ENCODE measurements at regions not wholly inside any gene's neighbourhood (a gene's known extent, or its start where the extent isn't known, plus 50 kb on each side); places are given as distances from the start of the nearest gene placed in this dataset.
"Not testable (repeated sequence)": the region's sequence is repeated elsewhere in the genome, so short reads cannot be mapped to it uniquely, and the experiment has no call there.

- peaks cover 57% of the 10 kb centered on the region for H3K27me3 Mint-ChIP-seq
- no peaks in the 10 kb centered on the region for H3K9me3 Mint-ChIP-seq
- H3K4me3 Mint-ChIP-seq = no peak overlapping the region
- H3K36me3 Mint-ChIP-seq = peaks cover 9% of the 10 kb centered on the region
- H3K4me1 Mint-ChIP-seq = peaks cover 61% of the 10 kb centered on the region
- no peak for DNase-seq
- H3K27ac Mint-ChIP-seq = no peak overlapping the region
- CTCF ChIA-PET = interaction anchor here (1.7 kb wide), 1 partner anchor 53 kb away, joined by 5 read pairs; no protein-coding TSS in a partner anchor
Observed at GRCh38 chr3:124635169-124635539, 95.1 kb upstream of the UMPS start.

- H3K4me1 Mint-ChIP-seq = peaks cover 72% of the 10 kb centered on the region
- no peaks in the 10 kb centered on the region for H3K9me3 Mint-ChIP-seq
- H3K27me3 Mint-ChIP-seq = peaks cover 49% of the 10 kb centered on the region
- CTCF ChIA-PET = interaction anchor here (1.3 to 1.7 kb wide), 2 partner anchors 19 to 52 kb away, joined by 3 to 5 read pairs; no protein-coding TSS in a partner anchor
- H3K27ac Mint-ChIP-seq = no peak overlapping the region
- DNase-seq = no peak
- H3K4me3 Mint-ChIP-seq = no peak overlapping the region
- H3K36me3 Mint-ChIP-seq = peaks cover 9% of the 10 kb centered on the region
Observed at GRCh38 chr3:124636101-124636862, 94.0 kb upstream of the UMPS start.

- Mint-ChIP-seq H3K4me3 (no peak overlapping the region), H3K36me3 (peaks cover 9% of the 10 kb centered on the region), H3K9me3 (no peaks in the 10 kb centered on the region), H3K4me1 (peaks cover 78% of the 10 kb centered on the region), H3K27me3 (peaks cover 48% of the 10 kb centered on the region), H3K27ac (no peak overlapping the region)
- no peak for DNase-seq
- CTCF ChIA-PET = interaction anchor here (1.3 kb wide), 1 partner anchor 19 kb away, joined by 3 read pairs; no protein-coding TSS in a partner anchor
Observed at GRCh38 chr3:124636863-124637296, 93.4 kb upstream of the UMPS start.

- peak overlapping the region; percentile 51 for H3K4me3 Mint-ChIP-seq
- peak; percentile 28 for DNase-seq
- no peaks in the 10 kb centered on the region for H3K9me3 Mint-ChIP-seq
- peak overlapping the region; percentile 93 for H3K27ac Mint-ChIP-seq
- H3K27me3 Mint-ChIP-seq = peaks cover 45% of the 10 kb centered on the region
- peaks cover 9% of the 10 kb centered on the region for H3K36me3 Mint-ChIP-seq
- CTCF ChIA-PET = interaction anchor here (0.6 to 1.4 kb wide), 4 partner anchors 47 to 240 kb away, joined by 3 to 6 read pairs (median 3); no protein-coding TSS in a partner anchor
- H3K4me1 Mint-ChIP-seq = peaks cover 70% of the 10 kb centered on the region
Observed at GRCh38 chr3:124639406-124640237, 90.6 kb upstream of the UMPS start.

GRCh38 chr3:124640635-124641306 is 89.5 kb upstream of the UMPS start:
- H3K27me3 Mint-ChIP-seq = peaks cover 45% of the 10 kb centered on the region
- H3K9me3 Mint-ChIP-seq = peaks cover 2% of the 10 kb centered on the region
- DNase-seq = no peak
- peak overlapping the region; percentile 51 for H3K4me3 Mint-ChIP-seq
- peaks cover 64% of the 10 kb centered on the region for H3K4me1 Mint-ChIP-seq
- CTCF ChIA-PET = no interaction called here
- H3K36me3 Mint-ChIP-seq = peaks cover 8% of the 10 kb centered on the region
- peak overlapping the region; percentile 93 for H3K27ac Mint-ChIP-seq

- H3K4me1 Mint-ChIP-seq = peaks cover 40% of the 10 kb centered on the region
- peaks cover 6% of the 10 kb centered on the region for H3K36me3 Mint-ChIP-seq
- DNase-seq = no peak
- peaks cover 2% of the 10 kb centered on the region for H3K9me3 Mint-ChIP-seq
- H3K27me3 Mint-ChIP-seq = peaks cover 41% of the 10 kb centered on the region
- H3K4me3 Mint-ChIP-seq = no peak overlapping the region
- H3K27ac Mint-ChIP-seq = no peak overlapping the region
- CTCF ChIA-PET = no interaction called here
Observed at GRCh38 chr3:124643453-124643852, 86.8 kb upstream of the UMPS start.

GRCh38 chr3:124646186-124646585 is 84.1 kb upstream of the UMPS start:
- not testable (repeated sequence) for DNase-seq, H3K4me3 Mint-ChIP-seq, H3K27ac Mint-ChIP-seq, H3K9me3 Mint-ChIP-seq, H3K36me3 Mint-ChIP-seq
- Mint-ChIP-seq H3K4me1 (peaks cover 25% of the 10 kb centered on the region), H3K27me3 (peaks cover 46% of the 10 kb centered on the region)
- CTCF ChIA-PET = interaction anchor here (1.4 kb wide), 1 partner anchor 13 kb away, joined by 3 read pairs; no protein-coding TSS in a partner anchor

- H3K27ac Mint-ChIP-seq = no peak overlapping the region
- CTCF ChIA-PET = interaction anchor here (0.7 kb wide), 1 partner anchor 28 kb away, joined by 4 read pairs; no protein-coding TSS in a partner anchor
- peaks cover 30% of the 10 kb centered on the region for H3K4me1 Mint-ChIP-seq
- peaks cover 6% of the 10 kb centered on the region for H3K36me3 Mint-ChIP-seq
- DNase-seq = no peak
- peaks cover 24% of the 10 kb centered on the region for H3K27me3 Mint-ChIP-seq
- peaks cover 2% of the 10 kb centered on the region for H3K9me3 Mint-ChIP-seq
- no peak overlapping the region for H3K4me3 Mint-ChIP-seq
Observed at GRCh38 chr3:124648551-124648950, 81.7 kb upstream of the UMPS start.

GRCh38 chr3:124650798-124651197 is 79.5 kb upstream of the UMPS start:
- Mint-ChIP-seq H3K9me3 (no peaks in the 10 kb centered on the region), H3K27ac (no peak overlapping the region), H3K36me3 (peaks cover 4% of the 10 kb centered on the region), H3K4me3 (no peak overlapping the region), H3K4me1 (peaks cover 24% of the 10 kb centered on the region), H3K27me3 (peaks cover 20% of the 10 kb centered on the region)
- no peak for DNase-seq
- CTCF ChIA-PET = no interaction called here

- H3K4me3 Mint-ChIP-seq, CTCF ChIA-PET, H3K36me3 Mint-ChIP-seq, H3K27ac Mint-ChIP-seq, DNase-seq, H3K9me3 Mint-ChIP-seq: not testable (repeated sequence)
- peaks cover 24% of the 10 kb centered on the region for H3K4me1 Mint-ChIP-seq
- H3K27me3 Mint-ChIP-seq = peaks cover 20% of the 10 kb centered on the region
Observed at GRCh38 chr3:124651416-124651815, 78.8 kb upstream of the UMPS start.

- H3K4me1 Mint-ChIP-seq = peaks cover 24% of the 10 kb centered on the region
- no peak overlapping the region for H3K27ac Mint-ChIP-seq
- no peaks in the 10 kb centered on the region for H3K9me3 Mint-ChIP-seq
- peaks cover 4% of the 10 kb centered on the region for H3K36me3 Mint-ChIP-seq
- CTCF ChIA-PET = no interaction called here
- H3K4me3 Mint-ChIP-seq = no peak overlapping the region
- H3K27me3 Mint-ChIP-seq = peaks cover 23% of the 10 kb centered on the region
- no peak for DNase-seq
Observed at GRCh38 chr3:124652009-124652408, 78.2 kb upstream of the UMPS start.

- H3K27ac Mint-ChIP-seq = no peak overlapping the region
- peaks cover 25% of the 10 kb centered on the region for H3K27me3 Mint-ChIP-seq
- CTCF ChIA-PET = interaction anchor here (1.6 kb wide), 1 partner anchor 36 kb away, joined by 3 read pairs; no protein-coding TSS in a partner anchor
- no peak overlapping the region for H3K4me3 Mint-ChIP-seq
- H3K4me1 Mint-ChIP-seq = peaks cover 24% of the 10 kb centered on the region
- no peaks in the 10 kb centered on the region for H3K9me3 Mint-ChIP-seq
- no peak for DNase-seq
- H3K36me3 Mint-ChIP-seq = peaks cover 5% of the 10 kb centered on the region
Observed at GRCh38 chr3:124653071-124653796, 77.0 kb upstream of the UMPS start.

- CTCF ChIA-PET = interaction anchor here (1.6 kb wide), 1 partner anchor 35 kb away, joined by 3 read pairs; no protein-coding TSS in a partner anchor
- H3K4me1 Mint-ChIP-seq = peaks cover 24% of the 10 kb centered on the region
- H3K27me3 Mint-ChIP-seq = peaks cover 27% of the 10 kb centered on the region
- no peak for DNase-seq
- no peak overlapping the region for H3K4me3 Mint-ChIP-seq
- H3K36me3 Mint-ChIP-seq = peaks cover 5% of the 10 kb centered on the region
- H3K9me3 Mint-ChIP-seq = no peaks in the 10 kb centered on the region
- H3K27ac Mint-ChIP-seq = no peak overlapping the region
Observed at GRCh38 chr3:124653797-124654469, 76.3 kb upstream of the UMPS start.
